Activated naive CD4-positive, alpha-beta T cell treated with anti-CD3 and anti-CD28 coated beads for 36 hours (primary cell): ENCODE measurements at regions not wholly inside any gene's neighbourhood (a gene's known extent, or its start where the extent isn't known, plus 50 kb on each side); places are given as distances from the start of the nearest gene placed in this dataset.

Experiments
- CTCF ChIA-PET: fragments of 350-600 bp; sonication (Branson Sonifier 250); formaldehyde crosslinking; loops from one replicate; lab custom pipeline; 2021; ENCODE audit warnings: antibody characterized with exemption; lab: Charles Lee
- DNase-seq: peaks from one replicate; pipeline ENCODE4 v3.0.0-alpha.2; 2020
- H3K27ac Mint-ChIP-seq: one replicate; pipeline ENCODE4 v1.8.0; 2021; ENCODE audit warnings: mild to moderate bottlenecking, mixed read lengths
- H3K27me3 Mint-ChIP-seq: one replicate; pipeline ENCODE4 v1.8.0; 2021; ENCODE audit warnings: low read depth, mixed read lengths
- H3K36me3 Mint-ChIP-seq: one replicate; pipeline ENCODE4 v1.8.0; 2021; ENCODE audit warnings: low read depth, mixed read lengths
- H3K4me1 Mint-ChIP-seq: one replicate; pipeline ENCODE4 v1.8.0; 2021; ENCODE audit warnings: low read depth, mixed read lengths
- H3K4me3 Mint-ChIP-seq: one replicate; pipeline ENCODE4 v1.8.0; 2021; ENCODE audit warnings: mild to moderate bottlenecking, moderate library complexity, mixed read lengths
- H3K9me3 Mint-ChIP-seq: one replicate; pipeline ENCODE4 v1.8.0; 2021; ENCODE audit warnings: mixed read lengths
- intact Hi-C: fragments of 100-400 bp; cut with micrococcal nuclease; formaldehyde crosslinking; loops from one replicate; pipeline ENCODE4 v1.15.1; 2023

- H3K9me3 Mint-ChIP-seq: no peaks in the 10 kb centered on the region
- no peak overlapping the region for H3K27ac Mint-ChIP-seq
- CTCF ChIA-PET: no interaction called here
- no peaks in the 10 kb centered on the region for H3K4me1 Mint-ChIP-seq
- no peak for DNase-seq
- intact Hi-C loops: no loop called here
- H3K36me3 Mint-ChIP-seq: no peaks in the 10 kb centered on the region
- H3K27me3 Mint-ChIP-seq: peaks cover 4% of the 10 kb centered on the region
- H3K4me3 Mint-ChIP-seq: no peak overlapping the region
Observed at GRCh38 chr5:4983701-4984100, 156.4 kb upstream of the ADAMTS16 start.

- Mint-ChIP-seq H3K36me3 (no peaks in the 10 kb centered on the region), H3K4me3 (no peak overlapping the region), H3K9me3 (no peaks in the 10 kb centered on the region), H3K4me1 (no peaks in the 10 kb centered on the region), H3K27me3 (peaks cover 4% of the 10 kb centered on the region), H3K27ac (no peak overlapping the region)
- DNase-seq: no peak
- intact Hi-C loops: no loop called here
- CTCF ChIA-PET: no interaction called here
Observed at GRCh38 chr5:4984461-4984860, 155.7 kb upstream of the ADAMTS16 start.

GRCh38 chr5:4987431-4987830 is 152.7 kb upstream of the ADAMTS16 start:
- H3K9me3 Mint-ChIP-seq: no peaks in the 10 kb centered on the region
- CTCF ChIA-PET: no interaction called here
- H3K4me1 Mint-ChIP-seq: no peaks in the 10 kb centered on the region
- no peak for DNase-seq
- no peak overlapping the region for H3K27ac Mint-ChIP-seq
- intact Hi-C loops: no loop called here
- H3K27me3 Mint-ChIP-seq: peaks cover 4% of the 10 kb centered on the region
- H3K36me3 Mint-ChIP-seq: no peaks in the 10 kb centered on the region
- no peak overlapping the region for H3K4me3 Mint-ChIP-seq

- CTCF ChIA-PET: no interaction called here
- no peak overlapping the region for H3K27ac Mint-ChIP-seq
Observed at GRCh38 chr5:4989118-4989517, 151.0 kb upstream of the ADAMTS16 start.

GRCh38 chr5:4990017-4990416 is 150.1 kb upstream of the ADAMTS16 start:
- H3K27me3 Mint-ChIP-seq: no peaks in the 10 kb centered on the region
- CTCF ChIA-PET: no interaction called here
- no peaks in the 10 kb centered on the region for H3K9me3 Mint-ChIP-seq
- DNase-seq: no peak
- H3K4me1 Mint-ChIP-seq: no peaks in the 10 kb centered on the region
- H3K27ac Mint-ChIP-seq: no peak overlapping the region
- H3K4me3 Mint-ChIP-seq: no peak overlapping the region
- intact Hi-C loops: no loop called here
- H3K36me3 Mint-ChIP-seq: no peaks in the 10 kb centered on the region

More at GRCh38 chr5:4989118-4989517, 151.0 kb upstream of the ADAMTS16 start:
- H3K27me3 Mint-ChIP-seq: peaks cover 4% of the 10 kb centered on the region
- DNase-seq: no peak
- intact Hi-C loops: no loop called here
- H3K4me1 Mint-ChIP-seq: no peaks in the 10 kb centered on the region
- no peaks in the 10 kb centered on the region for H3K36me3 Mint-ChIP-seq
- no peak overlapping the region for H3K4me3 Mint-ChIP-seq
- H3K9me3 Mint-ChIP-seq: no peaks in the 10 kb centered on the region

- intact Hi-C loops: no loop called here
- Mint-ChIP-seq H3K9me3 (no peaks in the 10 kb centered on the region), H3K4me3 (no peak overlapping the region), H3K4me1 (no peaks in the 10 kb centered on the region), H3K27ac (no peak overlapping the region), H3K36me3 (no peaks in the 10 kb centered on the region), H3K27me3 (no peaks in the 10 kb centered on the region)
- no peak for DNase-seq
- CTCF ChIA-PET: no interaction called here
Observed at GRCh38 chr5:4990462-4990861, 149.7 kb upstream of the ADAMTS16 start.

GRCh38 chr5:4991925-4992324 is 148.2 kb upstream of the ADAMTS16 start:
- Mint-ChIP-seq H3K27ac (no peak overlapping the region), H3K4me3 (no peak overlapping the region), H3K4me1 (no peaks in the 10 kb centered on the region), H3K9me3 (no peaks in the 10 kb centered on the region), H3K27me3 (no peaks in the 10 kb centered on the region), H3K36me3 (no peaks in the 10 kb centered on the region)
- DNase-seq: no peak
- intact Hi-C loops: no loop called here
- CTCF ChIA-PET: no interaction called here

- Mint-ChIP-seq H3K27me3 (no peaks in the 10 kb centered on the region), H3K27ac (no peak overlapping the region), H3K36me3 (no peaks in the 10 kb centered on the region), H3K4me1 (no peaks in the 10 kb centered on the region), H3K4me3 (no peak overlapping the region), H3K9me3 (no peaks in the 10 kb centered on the region)
- intact Hi-C loops: no loop called here
- no peak for DNase-seq
- CTCF ChIA-PET: no interaction called here
Observed at GRCh38 chr5:4995014-4995413, 145.1 kb upstream of the ADAMTS16 start.

GRCh38 chr5:5005353-5005752 is 134.8 kb upstream of the ADAMTS16 start:
- Mint-ChIP-seq H3K9me3 (peaks cover 10% of the 10 kb centered on the region), H3K4me3 (no peak overlapping the region), H3K27ac (no peak overlapping the region), H3K27me3 (peaks cover 3% of the 10 kb centered on the region), H3K36me3 (no peaks in the 10 kb centered on the region), H3K4me1 (no peaks in the 10 kb centered on the region)
- DNase-seq: no peak
- CTCF ChIA-PET: no interaction called here
- intact Hi-C loops: no loop called here

GRCh38 chr5:5006548-5006947 is 133.6 kb upstream of the ADAMTS16 start:
- CTCF ChIA-PET: no interaction called here
- intact Hi-C loops: no loop called here
- no peak overlapping the region for H3K4me3 Mint-ChIP-seq
- H3K36me3 Mint-ChIP-seq: no peaks in the 10 kb centered on the region
- DNase-seq: no peak
- no peaks in the 10 kb centered on the region for H3K4me1 Mint-ChIP-seq
- no peak overlapping the region for H3K27ac Mint-ChIP-seq
- peaks cover 2% of the 10 kb centered on the region for H3K27me3 Mint-ChIP-seq
- H3K9me3 Mint-ChIP-seq: peaks cover 10% of the 10 kb centered on the region

- Mint-ChIP-seq H3K4me3 (no peak overlapping the region), H3K27ac (no peak overlapping the region), H3K4me1 (no peaks in the 10 kb centered on the region), H3K36me3 (no peaks in the 10 kb centered on the region), H3K9me3 (peaks cover 8% of the 10 kb centered on the region), H3K27me3 (peaks cover 2% of the 10 kb centered on the region)
- intact Hi-C loops: no loop called here
- DNase-seq: no peak
- CTCF ChIA-PET: no interaction called here
Observed at GRCh38 chr5:5009240-5009639, 130.9 kb upstream of the ADAMTS16 start.

- Mint-ChIP-seq H3K9me3 (peaks cover 8% of the 10 kb centered on the region), H3K27me3 (peaks cover 4% of the 10 kb centered on the region), H3K4me3 (no peak overlapping the region), H3K36me3 (no peaks in the 10 kb centered on the region), H3K27ac (no peak overlapping the region), H3K4me1 (no peaks in the 10 kb centered on the region)
- intact Hi-C loops: no loop called here
- DNase-seq: no peak
- CTCF ChIA-PET: no interaction called here
Observed at GRCh38 chr5:5011151-5011550, 129.0 kb upstream of the ADAMTS16 start.

GRCh38 chr5:5014586-5015235 is 125.4 kb upstream of the ADAMTS16 start:
- CTCF ChIA-PET: interaction anchor here (0.8 kb wide), 1 partner anchor 22 kb away, joined by 3 read pairs; no protein-coding TSS in a partner anchor
- no peak for DNase-seq
- peaks cover 4% of the 10 kb centered on the region for H3K27me3 Mint-ChIP-seq
- H3K27ac Mint-ChIP-seq: no peak overlapping the region
- no peaks in the 10 kb centered on the region for H3K4me1 Mint-ChIP-seq
- H3K36me3 Mint-ChIP-seq: no peaks in the 10 kb centered on the region
- intact Hi-C loops: no loop called here
- H3K4me3 Mint-ChIP-seq: no peak overlapping the region
- H3K9me3 Mint-ChIP-seq: peaks cover 1% of the 10 kb centered on the region
